ENCODE measurements at regions not wholly inside any gene's neighbourhood (a gene's known extent, or its start where the extent isn't known, plus 50 kb on each side); places are given as distances from the start of the nearest gene placed in this dataset.

DNA sequence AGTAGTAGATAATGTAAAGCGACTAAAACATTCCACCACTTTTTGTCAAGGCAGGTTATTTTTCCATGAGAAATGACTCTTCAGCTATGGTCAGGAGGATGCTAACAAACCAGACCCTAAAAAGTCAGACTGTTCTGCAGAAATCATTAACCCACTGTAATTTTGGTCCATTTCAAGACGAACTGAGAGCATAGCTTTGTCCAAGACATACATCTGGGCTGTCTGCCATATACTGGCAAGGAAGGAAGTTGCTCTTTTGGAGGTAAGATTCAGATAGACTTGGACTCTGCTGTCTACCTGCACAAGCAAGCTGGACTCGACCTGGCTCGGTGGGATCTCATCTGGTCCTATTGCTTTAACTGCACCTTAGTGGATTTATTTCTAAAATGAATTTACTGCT, 207.8 kb downstream of the POSTN start:
- H3K36me3 ChIP-seq: no peaks in the 10 kb centered on the region
- no peaks in the 10 kb centered on the region for H3K9me3 ChIP-seq
- no peak overlapping the region for H3K27ac ChIP-seq
- ATAC-seq: no peak
- DNase-seq: no peak
- H3K4me1 ChIP-seq: no peaks in the 10 kb centered on the region
- no peak overlapping the region for H3K4me3 ChIP-seq
- no peaks in the 10 kb centered on the region for H3K27me3 ChIP-seq (ENCODE audit: low read depth)
- intact Hi-C loops (cut with DNase I): no loop called here
- TF ChIP-seq, protein P1, sequence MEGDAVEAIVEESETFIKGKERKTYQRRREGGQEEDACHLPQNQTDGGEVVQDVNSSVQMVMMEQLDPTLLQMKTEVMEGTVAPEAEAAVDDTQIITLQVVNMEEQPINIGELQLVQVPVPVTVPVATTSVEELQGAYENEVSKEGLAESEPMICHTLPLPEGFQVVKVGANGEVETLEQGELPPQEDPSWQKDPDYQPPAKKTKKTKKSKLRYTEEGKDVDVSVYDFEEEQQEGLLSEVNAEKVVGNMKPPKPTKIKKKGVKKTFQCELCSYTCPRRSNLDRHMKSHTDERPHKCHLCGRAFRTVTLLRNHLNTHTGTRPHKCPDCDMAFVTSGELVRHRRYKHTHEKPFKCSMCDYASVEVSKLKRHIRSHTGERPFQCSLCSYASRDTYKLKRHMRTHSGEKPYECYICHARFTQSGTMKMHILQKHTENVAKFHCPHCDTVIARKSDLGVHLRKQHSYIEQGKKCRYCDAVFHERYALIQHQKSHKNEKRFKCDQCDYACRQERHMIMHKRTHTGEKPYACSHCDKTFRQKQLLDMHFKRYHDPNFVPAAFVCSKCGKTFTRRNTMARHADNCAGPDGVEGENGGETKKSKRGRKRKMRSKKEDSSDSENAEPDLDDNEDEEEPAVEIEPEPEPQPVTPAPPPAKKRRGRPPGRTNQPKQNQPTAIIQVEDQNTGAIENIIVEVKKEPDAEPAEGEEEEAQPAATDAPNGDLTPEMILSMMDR (IDR thresholded peaks at IDR 0.05): no peak

DNA sequence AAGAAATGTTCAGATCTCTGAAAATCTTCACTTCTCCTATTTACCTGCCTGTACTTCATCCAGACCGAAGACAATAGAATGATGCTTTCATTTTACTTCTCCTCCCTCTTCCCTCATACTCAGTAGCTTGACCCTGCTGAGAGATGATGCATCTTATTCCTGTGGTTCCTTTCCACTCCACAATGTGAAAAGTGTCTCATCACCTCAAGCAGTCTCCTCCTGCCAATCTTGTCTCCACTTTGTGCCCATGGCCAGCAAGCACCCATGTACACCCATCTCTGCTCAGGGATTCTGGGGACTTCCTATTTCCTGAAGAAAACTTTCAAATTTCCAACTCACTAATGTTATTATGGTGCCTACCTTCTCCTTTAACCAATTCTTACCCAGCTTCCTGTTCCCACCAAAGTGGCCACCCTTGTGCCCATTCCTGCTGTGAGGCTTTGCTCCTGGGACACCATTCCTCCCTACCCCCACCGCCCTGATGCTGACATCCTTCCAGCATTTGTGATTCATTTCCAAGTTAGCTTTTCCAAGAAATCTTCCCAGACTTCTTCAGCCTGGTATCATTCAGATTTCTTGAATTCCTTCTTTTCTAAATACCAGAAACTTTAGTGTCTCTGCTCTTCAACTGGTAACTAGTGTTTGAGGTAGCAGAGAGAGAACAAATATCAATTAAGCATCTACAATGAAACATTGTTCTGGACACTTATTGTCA, 212.5 kb downstream of the POSTN start:
- DNase-seq (no peak), ATAC-seq (no peak)
- Histone ChIP-seq H3K27ac (no peak overlapping the region), H3K27me3 (ENCODE audit: low read depth) (no peaks in the 10 kb centered on the region), H3K9me3 (no peaks in the 10 kb centered on the region), H3K4me1 (no peaks in the 10 kb centered on the region), H3K4me3 (no peak overlapping the region), H3K36me3 (no peaks in the 10 kb centered on the region)
- intact Hi-C loops (cut with DNase I): no loop called here
- TF ChIP-seq, protein P1 (IDR thresholded peaks at IDR 0.05): no peak

DNA sequence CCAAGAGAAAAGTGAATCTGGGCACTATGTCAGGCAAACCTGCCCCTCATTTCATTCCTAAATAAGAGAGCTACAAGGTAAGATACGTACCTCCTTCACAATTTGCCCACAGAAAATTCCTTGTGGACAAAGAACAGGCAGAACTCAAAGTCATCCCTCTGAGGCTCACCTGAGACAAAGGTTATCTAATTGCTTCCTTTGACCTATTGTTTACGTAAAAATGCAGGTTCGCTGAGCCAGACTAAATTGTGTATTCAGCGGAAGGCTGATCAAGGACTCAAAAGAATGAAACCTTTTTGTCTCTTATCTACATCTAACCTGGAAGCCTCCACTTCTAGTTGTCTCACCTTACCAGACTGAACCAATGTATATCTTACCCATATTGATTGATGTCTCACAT, 213.3 kb downstream of the POSTN start:
- Histone ChIP-seq H3K4me1 (no peaks in the 10 kb centered on the region), H3K4me3 (no peak overlapping the region), H3K27ac (no peak overlapping the region), H3K27me3 (ENCODE audit: low read depth) (no peaks in the 10 kb centered on the region), H3K9me3 (no peaks in the 10 kb centered on the region), H3K36me3 (no peaks in the 10 kb centered on the region)
- intact Hi-C loops (cut with DNase I): no loop called here
- ATAC-seq (no peak), DNase-seq (no peak)
- TF ChIP-seq, protein P1 (IDR thresholded peaks at IDR 0.05): no peak

DNA sequence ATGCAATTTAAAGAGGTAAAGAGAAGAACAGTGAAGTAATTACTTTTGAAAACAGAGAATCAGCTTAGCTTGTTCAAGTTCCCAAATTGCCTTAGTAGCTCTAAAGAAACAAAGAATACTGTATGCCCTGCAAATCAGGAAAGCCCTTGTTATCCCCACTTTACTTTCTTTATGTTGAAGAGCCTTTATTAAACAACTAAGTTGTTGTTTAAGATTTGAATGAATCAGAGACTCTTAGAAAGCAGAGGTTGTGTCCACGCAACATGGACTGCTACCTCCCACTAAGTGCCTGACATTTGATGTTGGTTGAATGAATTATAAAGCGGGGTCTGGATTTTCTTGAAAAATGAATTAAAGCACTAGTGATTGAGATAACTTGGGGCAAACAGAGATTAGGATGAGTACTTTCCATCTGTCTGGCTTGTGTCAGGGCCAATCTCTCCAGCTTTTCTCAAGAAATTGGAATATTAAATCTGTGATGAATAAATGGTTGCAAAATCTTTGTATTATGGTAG, 214.7 kb downstream of the POSTN start:
- no peak overlapping the region for H3K27ac ChIP-seq
- H3K9me3 ChIP-seq: no peaks in the 10 kb centered on the region
- ATAC-seq (no peak), DNase-seq (no peak)
- H3K27me3 ChIP-seq (ENCODE audit: low read depth): no peaks in the 10 kb centered on the region
- intact Hi-C loops (cut with DNase I): no loop called here
- no peaks in the 10 kb centered on the region for H3K4me1 ChIP-seq
- no peaks in the 10 kb centered on the region for H3K36me3 ChIP-seq
- TF ChIP-seq, protein P1 (IDR thresholded peaks at IDR 0.05): no peak
- no peak overlapping the region for H3K4me3 ChIP-seq

DNA sequence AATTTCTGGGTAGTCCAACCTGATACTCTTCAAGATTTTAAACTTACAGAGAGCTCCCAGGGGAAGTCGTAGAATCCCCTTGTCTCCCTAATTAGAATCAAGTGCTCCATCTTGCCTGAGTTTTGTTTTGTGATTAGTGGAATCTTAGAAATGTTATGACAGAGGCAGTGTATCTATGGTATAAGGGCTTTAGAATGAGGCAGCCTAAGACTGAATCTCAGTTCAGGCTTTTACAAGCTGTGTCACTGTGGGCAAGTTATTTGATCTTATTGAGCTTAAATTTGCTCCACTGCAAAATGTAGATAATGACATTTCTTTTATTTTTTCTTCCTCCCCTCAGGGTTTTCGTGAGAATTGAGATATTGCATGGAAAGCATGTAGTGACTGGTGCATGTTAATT, 215.5 kb downstream of the POSTN start:
- Histone ChIP-seq H3K4me1 (no peaks in the 10 kb centered on the region), H3K27me3 (ENCODE audit: low read depth) (no peaks in the 10 kb centered on the region), H3K36me3 (no peaks in the 10 kb centered on the region), H3K9me3 (no peaks in the 10 kb centered on the region), H3K27ac (no peak overlapping the region), H3K4me3 (no peak overlapping the region)
- DNase-seq (no peak), ATAC-seq (no peak)
- intact Hi-C loops (cut with DNase I): no loop called here
- TF ChIP-seq, protein P1 (IDR thresholded peaks at IDR 0.05): no peak
